GM12878 (cell line): ENCODE measurements at regions not wholly inside any gene's neighbourhood (a gene's known extent, or its start where the extent isn't known, plus 50 kb on each side); places are given as distances from the start of the nearest gene placed in this dataset.

Source experiments
- ATAC-seq: fragments of 200-7000 bp; cut with Tn5 transposase; 3 replicates; pipeline ENCODE4 v1.9.1; 2020; ENCODE audit warnings: mild to moderate bottlenecking, moderate library complexity
- BruUV-seq: library from RNA; stranded (reverse); fragments of 400-500 nt; replicated peaks from 2 replicates; lab custom pipeline; 2021; lab: Mats Ljungman, UMichigan
- CTCF ChIA-PET: fragments of 300-600 bp; sonication (Branson Sonifier 250); formaldehyde crosslinking; extraction: SDS; loops from one replicate; lab custom pipeline; 2021; ENCODE audit warnings: inconsistent platforms; lab: Yijun Ruan, JAX
- POLR2A ChIA-PET: fragments of 350-600 bp; formaldehyde crosslinking; extraction: SDS; loops from one replicate; lab custom pipeline; 2021; ENCODE audit warnings: inconsistent platforms; lab: Charles Lee
- RAD21 ChIA-PET: fragments of 300-600 bp; sonication (Branson Sonifier 250); formaldehyde crosslinking; loops from one replicate; lab custom pipeline; 2023; ENCODE audit warnings: antibody characterized with exemption; ENCODE audit not compliant: unreplicated experiment; lab: Charles Lee
- SMC1A ChIA-PET: fragments of 300-600 bp; sonication (Branson Sonifier 250); formaldehyde crosslinking; loops from one replicate; lab custom pipeline; 2023; ENCODE audit not compliant: unreplicated experiment, uncharacterized antibody; lab: Charles Lee
- DNase-seq: peaks from one replicate; pipeline ENCODE4 v3.0.0-alpha.2; 2011; ENCODE audit warnings: low read depth, low spot score
- FAIRE-seq: peaks from 3 replicates; lab custom pipeline; 2011; peaks lifted over from hg19 to GRCh38; lab: Jason Lieb, UNC
- H2AFZ ChIP-seq: 2 replicates; pipeline ENCODE4 v1.6.0; 2011; ENCODE audit warnings: low read depth, low read length, control low read depth; ENCODE audit not compliant: control insufficient read depth
- H3K27ac ChIP-seq: 2 replicates; pipeline ENCODE4 v1.5.1; 2011; ENCODE audit warnings: control low read depth; ENCODE audit not compliant: control insufficient read depth, insufficient read depth
- H3K27me3 ChIP-seq, 2 experiments: replicated peaks in 1 of 2; 2 replicates each; pipeline versions ENCODE4 v1.6.0 to v1.6.1; 2011; ENCODE audit warnings: low read length in 1 of 2; ENCODE audit not compliant: control insufficient read depth in 2 of 2, insufficient read depth in 2 of 2
- H3K36me3 ChIP-seq, 2 experiments: 2 replicates each; pipeline ENCODE4 v1.5.1; 2011; ENCODE audit warnings: low read length in 1 of 2; ENCODE audit not compliant: control insufficient read depth in 2 of 2, insufficient read depth in 2 of 2
- H3K4me1 ChIP-seq: 2 replicates; pipeline ENCODE4 v1.6.1; 2011; ENCODE audit warnings: mild to moderate bottlenecking, low read length, moderate library complexity, mixed read lengths; ENCODE audit not compliant: control insufficient read depth, insufficient read depth
- H3K4me2 ChIP-seq: 2 replicates; pipeline ENCODE4 v1.6.0; 2011; ENCODE audit warnings: control low read depth; ENCODE audit not compliant: control insufficient read depth, insufficient read depth
- H3K4me3 ChIP-seq: fragments of 200-600 bp; sonication (generic); 2 replicates; pipeline ENCODE4 v1.5.1; 2016
- H3K79me2 ChIP-seq: 2 replicates; pipeline ENCODE4 v1.6.0; 2011; ENCODE audit warnings: low read length; ENCODE audit not compliant: control insufficient read depth, insufficient read depth
- H3K9ac ChIP-seq: 2 replicates; pipeline ENCODE4 v1.8.0; 2011; ENCODE audit warnings: low read length, control low read depth, mixed read lengths; ENCODE audit not compliant: control insufficient read depth, insufficient read depth
- H3K9me3 ChIP-seq: replicated peaks from 3 replicates; pipeline ENCODE4 v1.5.1; 2011; ENCODE audit warnings: mild to moderate bottlenecking, low read length; ENCODE audit not compliant: control insufficient read depth, insufficient read depth
- H4K20me1 ChIP-seq: 2 replicates; pipeline ENCODE4 v1.6.0; 2011; ENCODE audit not compliant: control insufficient read depth, insufficient read depth
- BRCA1 ChIP-seq: IDR thresholded peaks from 2 replicates; pipeline ENCODE4 v1.6.1; 2011; ENCODE audit warnings: low read depth, low read length, improper control_type of control experiment
- EP300 ChIP-seq, 2 experiments: fragments of 150-350 bp in 1 of 2; IDR thresholded peaks; 2 replicates each; pipeline ENCODE4 v1.6.1; 2011 to 2012; ENCODE audit warnings: low read depth in 2 of 2, low read length in 2 of 2, borderline replicate concordance in 1 of 2, improper control_type of control experiment in 1 of 2, inconsistent platforms in 1 of 2; ENCODE audit not compliant: control insufficient read depth in 1 of 2
- FOS ChIP-seq: IDR thresholded peaks from 3 replicates; pipeline ENCODE4 v1.6.1; 2011; ENCODE audit warnings: borderline replicate concordance; ENCODE audit not compliant: insufficient read length; ENCODE audit errors: extremely low read depth
- RAD51 ChIP-seq: fragments of 450-650 bp; IDR thresholded peaks from 2 replicates; pipeline ENCODE4 v1.6.1; 2016; ENCODE audit warnings: moderate library complexity, mild to moderate bottlenecking, inconsistent platforms
- WGBS: methylation state at CpG from one replicate; pipeline ENCODE4 v1.1.6; 2016; ENCODE audit warnings: low lambda C conversion rate; ENCODE audit not compliant: insufficient replicate concordance, insufficient coverage; ENCODE audit errors: missing lambda C conversion rate; 5-methylcytosine and 5-hydroxymethylcytosine counted together
- in situ Hi-C: fragments of 300-500 bp; cut with MboI; formaldehyde crosslinking; loops from 9 replicates; pipeline ENCODE4 v1.14.3; 2018; ENCODE audit warnings: mixed read lengths
- intact Hi-C: fragments of 100-400 bp; cut with micrococcal nuclease; formaldehyde crosslinking; loops from one replicate; pipeline ENCODE4 v1.14.2; 2022; ENCODE audit not compliant: unreplicated experiment
- TF ChIP-seq, protein P1 (sequence below): IDR thresholded peaks from 2 replicates; pipeline ENCODE4 v1.6.1; 2012; ENCODE audit warnings: low read length, inconsistent platforms
- TF ChIP-seq, protein P2 (sequence below): fragments of 450-650 bp; conservative IDR thresholded peaks from 2 replicates; pipeline ENCODE4 v1.6.1; 2017; ENCODE audit warnings: mild to moderate bottlenecking, moderate library complexity

DNA sequence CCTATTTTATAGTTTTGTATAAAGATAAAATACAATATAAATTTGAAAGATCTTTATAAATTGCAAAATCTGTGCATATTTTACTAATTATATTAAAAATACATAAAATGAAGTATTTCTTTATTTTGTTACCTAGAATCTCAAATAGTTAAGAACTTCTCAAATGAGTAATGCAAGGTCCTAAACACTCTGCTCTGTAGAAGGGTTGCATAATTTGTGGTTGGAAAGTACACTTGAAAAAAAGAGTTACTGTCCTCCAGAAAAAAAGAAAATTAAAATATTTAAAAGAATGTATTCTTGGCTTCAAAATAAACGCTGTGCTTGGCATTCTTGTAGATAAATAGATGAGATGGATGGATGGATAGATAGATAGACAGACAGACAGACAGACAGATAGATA, 428.8 kb upstream of the CDH6 start:
- DNase-seq (no peak), FAIRE-seq (no peak), ATAC-seq (no peak)
- Histone ChIP-seq H3K79me2 (no peaks in the 10 kb centered on the region), H3K27ac (no peak overlapping the region), H2AFZ (no peak overlapping the region), H4K20me1 (no peaks in the 10 kb centered on the region), H3K4me1 (no peaks in the 10 kb centered on the region), H3K36me3 (no peaks in the 10 kb centered on the region), H3K9ac (no peak overlapping the region), H3K4me2 (no peak overlapping the region), H3K9me3 (no peaks in the 10 kb centered on the region), H3K4me3 (no peak overlapping the region), H3K27me3 (no peaks in the 10 kb centered on the region)
- in situ Hi-C loops (no loop called here), intact Hi-C loops (no loop called here)
- WGBS = 0% methylated on average over 1 of the region's 1 CpG
- ChIA-PET SMC1A (no interaction called here), CTCF (no interaction called here), RAD21 (no interaction called here), POLR2A (no interaction called here)
- TF ChIP-seq BRCA1 (no peak), EP300 (IDR thresholded peaks at IDR 0.05; ENCODE audit: borderline replicate concordance in 1 of 2, control insufficient read depth in 1 of 2, low read depth in 2 of 2, low read length in 2 of 2) (no peak), RAD51 (no peak), FOS (no peak)
- TF ChIP-seq, protein P1, sequence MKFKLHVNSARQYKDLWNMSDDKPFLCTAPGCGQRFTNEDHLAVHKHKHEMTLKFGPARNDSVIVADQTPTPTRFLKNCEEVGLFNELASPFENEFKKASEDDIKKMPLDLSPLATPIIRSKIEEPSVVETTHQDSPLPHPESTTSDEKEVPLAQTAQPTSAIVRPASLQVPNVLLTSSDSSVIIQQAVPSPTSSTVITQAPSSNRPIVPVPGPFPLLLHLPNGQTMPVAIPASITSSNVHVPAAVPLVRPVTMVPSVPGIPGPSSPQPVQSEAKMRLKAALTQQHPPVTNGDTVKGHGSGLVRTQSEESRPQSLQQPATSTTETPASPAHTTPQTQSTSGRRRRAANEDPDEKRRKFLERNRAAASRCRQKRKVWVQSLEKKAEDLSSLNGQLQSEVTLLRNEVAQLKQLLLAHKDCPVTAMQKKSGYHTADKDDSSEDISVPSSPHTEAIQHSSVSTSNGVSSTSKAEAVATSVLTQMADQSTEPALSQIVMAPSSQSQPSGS = no peak
- TF ChIP-seq, protein P2, sequence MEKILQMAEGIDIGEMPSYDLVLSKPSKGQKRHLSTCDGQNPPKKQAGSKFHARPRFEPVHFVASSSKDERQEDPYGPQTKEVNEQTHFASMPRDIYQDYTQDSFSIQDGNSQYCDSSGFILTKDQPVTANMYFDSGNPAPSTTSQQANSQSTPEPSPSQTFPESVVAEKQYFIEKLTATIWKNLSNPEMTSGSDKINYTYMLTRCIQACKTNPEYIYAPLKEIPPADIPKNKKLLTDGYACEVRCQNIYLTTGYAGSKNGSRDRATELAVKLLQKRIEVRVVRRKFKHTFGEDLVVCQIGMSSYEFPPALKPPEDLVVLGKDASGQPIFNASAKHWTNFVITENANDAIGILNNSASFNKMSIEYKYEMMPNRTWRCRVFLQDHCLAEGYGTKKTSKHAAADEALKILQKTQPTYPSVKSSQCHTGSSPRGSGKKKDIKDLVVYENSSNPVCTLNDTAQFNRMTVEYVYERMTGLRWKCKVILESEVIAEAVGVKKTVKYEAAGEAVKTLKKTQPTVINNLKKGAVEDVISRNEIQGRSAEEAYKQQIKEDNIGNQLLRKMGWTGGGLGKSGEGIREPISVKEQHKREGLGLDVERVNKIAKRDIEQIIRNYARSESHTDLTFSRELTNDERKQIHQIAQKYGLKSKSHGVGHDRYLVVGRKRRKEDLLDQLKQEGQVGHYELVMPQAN = no peak
- BruUV-seq = no TSS peak
